Gastroesophageal sphincter (tissue), 3 donors: ENCODE measurements at regions not wholly inside any gene's neighbourhood (a gene's known extent, or its start where the extent isn't known, plus 50 kb on each side); places are given as distances from the start of the nearest gene placed in this dataset.

ENCODE experiments used
- CTCF ChIP-seq, 4 experiments: fragments of 200-600 bp in 2 of 4; fragments of 450-650 bp in 2 of 4; sonication (generic) in 1 of 4; IDR thresholded peaks; one replicate each; pipeline ENCODE4 v1.5.1; 2017 to 2019; ENCODE audit warnings: antibody characterized with exemption in 4 of 4, mild to moderate bottlenecking in 2 of 4, moderate library complexity in 2 of 4
- EP300 ChIP-seq: sonication (generic); formaldehyde crosslinking; IDR thresholded peaks from one replicate; pipeline ENCODE4 v1.6.1; 2017; ENCODE audit warnings: antibody characterized with exemption, mild to moderate bottlenecking
- POLR2A ChIP-seq, 2 donors: fragments of 450-650 bp; IDR thresholded peaks; one replicate each; pipeline ENCODE4 v1.6.1; 2017; ENCODE audit warnings: antibody characterized with exemption in 2 of 2, mild to moderate bottlenecking in 2 of 2, moderate library complexity in 1 of 2
- POLR2AphosphoS5 ChIP-seq: sonication (generic); formaldehyde crosslinking; IDR thresholded peaks from one replicate; pipeline ENCODE4 v1.6.1; 2017; ENCODE audit warnings: antibody characterized with exemption

DNA sequence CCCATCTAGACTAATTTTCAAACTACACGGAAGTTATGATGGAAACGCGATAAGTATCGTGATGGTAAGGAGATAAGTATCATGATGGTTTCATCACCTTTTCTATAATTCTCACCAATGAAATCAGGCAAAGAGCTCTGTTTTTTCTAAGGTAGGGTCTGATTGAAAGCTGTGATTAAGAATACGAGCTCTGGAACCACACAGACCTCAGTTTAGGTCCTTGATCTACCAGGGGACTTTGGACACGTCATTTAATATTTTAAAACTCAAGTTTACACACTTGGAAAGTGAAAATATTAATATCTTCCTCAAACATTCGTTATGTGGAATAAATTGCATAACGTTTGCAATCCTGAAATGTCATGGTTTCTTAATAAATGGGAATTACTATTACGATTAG, 538.2 kb upstream of the CELF2 start:
- no peak for TF ChIP-seq CTCF (IDR thresholded peaks at IDR 0.05)
- no peak for TF ChIP-seq POLR2A (IDR thresholded peaks at IDR 0.05)
- no peak for TF ChIP-seq EP300
- no peak for TF ChIP-seq POLR2AphosphoS5
